ENCODE measurements at regions not wholly inside any gene's neighbourhood (a gene's known extent, or its start where the extent isn't known, plus 50 kb on each side); places are given as distances from the start of the nearest gene placed in this dataset.

GRCh38 chr4:163932504-163932903 is 438.0 kb downstream of the TMA16 start:
- H3K27ac ChIP-seq (ENCODE audit: low read length), result no peak overlapping the region
- H3K4me3 ChIP-seq (ENCODE audit: low read length), result no peak overlapping the region
- no peaks in the 10 kb centered on the region for H3K36me3 ChIP-seq (ENCODE audit: insufficient read depth, low read length)
- no peaks in the 10 kb centered on the region for H3K27me3 ChIP-seq (ENCODE audit: insufficient read depth, low read depth, low read length)
- H3K9me2 ChIP-seq (ENCODE audit: insufficient read depth, low read length), result no peaks in the 10 kb centered on the region
- H3K79me2 ChIP-seq (replicated peaks; ENCODE audit: insufficient read depth, low read length), result no peaks in the 10 kb centered on the region
- no peak overlapping the region for H3K4me2 ChIP-seq (ENCODE audit: low read length)
- H3F3A ChIP-seq (ENCODE audit: insufficient read depth, low read length, poor library complexity, severe bottlenecking), result no peaks in the 10 kb centered on the region
- H3K9me3 ChIP-seq (ENCODE audit: low read length), result no peaks in the 10 kb centered on the region
- H3K9ac ChIP-seq (ENCODE audit: low read length), result no peak overlapping the region
- H2AFZ ChIP-seq (ENCODE audit: low read depth, low read length), result no peak overlapping the region
- TF ChIP-seq EP300 (conservative IDR thresholded peaks at IDR 0.05; ENCODE audit: poor library complexity, severe bottlenecking), result no peak
- no peak for TF ChIP-seq CTCF (IDR thresholded peaks at IDR 0.05; ENCODE audit: poor library complexity, severe bottlenecking)
- TF ChIP-seq MXI1 (conservative IDR thresholded peaks at IDR 0.05; ENCODE audit: poor library complexity, severe bottlenecking), result no peak
- H4K20me1 ChIP-seq (ENCODE audit: insufficient read depth), result no peaks in the 10 kb centered on the region

- TF ChIP-seq SMC3 (conservative IDR thresholded peaks at IDR 0.05; ENCODE audit: poor library complexity), result no peak
- no peak for TF ChIP-seq POLR2AphosphoS5 (IDR thresholded peaks at IDR 0.05)
- no peak for TF ChIP-seq CTCF (IDR thresholded peaks at IDR 0.05; ENCODE audit: poor library complexity, severe bottlenecking)
- no peak for TF ChIP-seq TAF1 (IDR thresholded peaks at IDR 0.05; ENCODE audit: low read depth)
- no peak for TF ChIP-seq RAD21 (conservative IDR thresholded peaks at IDR 0.05)
- TF ChIP-seq EZH2 (IDR thresholded peaks at IDR 0.05; ENCODE audit: borderline replicate concordance, insufficient read depth, low read length, poor library complexity, severe bottlenecking), result no peak
- no peak for TF ChIP-seq MXI1 (conservative IDR thresholded peaks at IDR 0.05; ENCODE audit: poor library complexity, severe bottlenecking)
- no peak for TF ChIP-seq EP300 (conservative IDR thresholded peaks at IDR 0.05; ENCODE audit: poor library complexity, severe bottlenecking)
- no peak for TF ChIP-seq REST (IDR thresholded peaks at IDR 0.05; ENCODE audit: borderline replicate concordance)
- Histone ChIP-seq H3K4me2 (ENCODE audit: low read length) (no peak overlapping the region), H2AFZ (ENCODE audit: low read depth, low read length) (no peak overlapping the region), H3K9ac (ENCODE audit: low read length) (no peak overlapping the region), H3K9me2 (ENCODE audit: insufficient read depth, low read length) (no peaks in the 10 kb centered on the region), H3K4me3 (ENCODE audit: low read length) (no peak overlapping the region), H3K36me3 (ENCODE audit: insufficient read depth, low read length) (no peaks in the 10 kb centered on the region), H3K27ac (ENCODE audit: low read length) (no peak overlapping the region), H3K79me2 (replicated peaks; ENCODE audit: insufficient read depth, low read length) (no peaks in the 10 kb centered on the region), H3K27me3 (ENCODE audit: insufficient read depth, low read depth, low read length) (no peaks in the 10 kb centered on the region), H3F3A (ENCODE audit: insufficient read depth, low read length, poor library complexity, severe bottlenecking) (no peaks in the 10 kb centered on the region), H3K9me3 (ENCODE audit: low read length) (no peaks in the 10 kb centered on the region), H4K20me1 (ENCODE audit: insufficient read depth) (no peaks in the 10 kb centered on the region)
Observed at GRCh38 chr4:163939597-163939996, 445.1 kb downstream of the TMA16 start.
